ENCODE measurements at regions not wholly inside any gene's neighbourhood (a gene's known extent, or its start where the extent isn't known, plus 50 kb on each side); places are given as distances from the start of the nearest gene placed in this dataset.

- Mint-ChIP-seq H3K27ac (no peak overlapping the region), H3K36me3 (no peaks in the 10 kb centered on the region), H3K4me1 (no peaks in the 10 kb centered on the region), H3K9me3 (peaks cover 0 to 4% (median under 1%) of the 10 kb centered on the region in 6 donors), H3K27me3 (ENCODE audit: low read depth in 3 of 3) (peaks cover 0 to 2% (median 1%) of the 10 kb centered on the region in 3 donors), H3K4me3 (no peak overlapping the region)
- DNase-seq, result no peak
Observed at GRCh38 chr7:17626235-17626634, 314.1 kb downstream of the SNX13 start.

- no peaks in the 10 kb centered on the region for H3K4me1 Mint-ChIP-seq
- peaks cover 0 to 3% (median 0%) of the 10 kb centered on the region in 3 donors for H3K27me3 Mint-ChIP-seq (ENCODE audit: low read depth in 3 of 3)
- no peak overlapping the region for H3K4me3 Mint-ChIP-seq
- H3K27ac Mint-ChIP-seq, result no peak overlapping the region
- H3K36me3 Mint-ChIP-seq, result no peaks in the 10 kb centered on the region
- no peak for DNase-seq
- no peaks in the 10 kb centered on the region for H3K9me3 Mint-ChIP-seq
Observed at GRCh38 chr7:17631061-17631460, 309.2 kb downstream of the SNX13 start.

GRCh38 chr7:17632384-17632783, 307.9 kb downstream of the SNX13 start:
- DNase-seq, result no peak
- Mint-ChIP-seq H3K9me3 (no peaks in the 10 kb centered on the region), H3K27me3 (ENCODE audit: low read depth in 3 of 3) (peaks cover 0 to 2% (median 0%) of the 10 kb centered on the region in 3 donors), H3K36me3 (no peaks in the 10 kb centered on the region), H3K4me3 (no peak overlapping the region), H3K4me1 (no peaks in the 10 kb centered on the region), H3K27ac (no peak overlapping the region)

- Mint-ChIP-seq H3K4me1 (no peaks in the 10 kb centered on the region), H3K36me3 (no peaks in the 10 kb centered on the region), H3K4me3 (no peak overlapping the region), H3K9me3 (no peaks in the 10 kb centered on the region), H3K27me3 (ENCODE audit: low read depth in 3 of 3) (peaks cover 0 to 2% (median 2%) of the 10 kb centered on the region in 3 donors), H3K27ac (no peak overlapping the region)
- no peak for DNase-seq
Observed at GRCh38 chr7:17633067-17633466, 307.2 kb downstream of the SNX13 start.

GRCh38 chr7:17638727-17639126, 301.6 kb downstream of the SNX13 start:
- Mint-ChIP-seq H3K4me3 (no peak overlapping the region), H3K27ac (no peak overlapping the region), H3K9me3 (peaks cover 0 to 3% (median 0%) of the 10 kb centered on the region in 6 donors), H3K4me1 (no peaks in the 10 kb centered on the region), H3K27me3 (ENCODE audit: low read depth in 3 of 3) (peaks cover 2 to 4% (median 2%) of the 10 kb centered on the region in 3 donors), H3K36me3 (no peaks in the 10 kb centered on the region)
- DNase-seq, result no peak

GRCh38 chr7:17640730-17641377, 299.4 kb downstream of the SNX13 start:
- no peaks in the 10 kb centered on the region for H3K36me3 Mint-ChIP-seq
- peaks cover 2 to 4% (median 2%) of the 10 kb centered on the region in 3 donors for H3K27me3 Mint-ChIP-seq (ENCODE audit: low read depth in 3 of 3)
- H3K4me1 Mint-ChIP-seq, result no peaks in the 10 kb centered on the region
- peak in 1 of 3 donors; percentile 2 for DNase-seq
- H3K4me3 Mint-ChIP-seq, result no peak overlapping the region
- H3K9me3 Mint-ChIP-seq, result peaks cover 0 to 7% (median 0%) of the 10 kb centered on the region in 6 donors
- H3K27ac Mint-ChIP-seq, result no peak overlapping the region

GRCh38 chr7:17645500-17645899, 294.8 kb downstream of the SNX13 start:
- H3K27ac Mint-ChIP-seq, result no peak overlapping the region
- H3K4me3 Mint-ChIP-seq, result no peak overlapping the region
- H3K9me3 Mint-ChIP-seq, result peaks cover 0 to 7% (median 0%) of the 10 kb centered on the region in 6 donors
- H3K4me1 Mint-ChIP-seq, result no peaks in the 10 kb centered on the region
- H3K27me3 Mint-ChIP-seq (ENCODE audit: low read depth in 3 of 3), result peaks cover 0 to 5% (median 4%) of the 10 kb centered on the region in 3 donors
- no peak for DNase-seq
- no peaks in the 10 kb centered on the region for H3K36me3 Mint-ChIP-seq

GRCh38 chr7:17646253-17646956, 293.9 kb downstream of the SNX13 start:
- Mint-ChIP-seq H3K9me3 (peaks cover 0 to 7% (median 0%) of the 10 kb centered on the region in 6 donors), H3K36me3 (no peaks in the 10 kb centered on the region), H3K27ac (no peak overlapping the region)

GRCh38 chr7:17651341-17651740, 289.0 kb downstream of the SNX13 start:
- Mint-ChIP-seq H3K9me3 (no peaks in the 10 kb centered on the region), H3K4me1 (no peaks in the 10 kb centered on the region), H3K4me3 (no peak overlapping the region), H3K36me3 (no peaks in the 10 kb centered on the region), H3K27ac (no peak overlapping the region), H3K27me3 (ENCODE audit: low read depth in 3 of 3) (peaks cover 0 to 7% (median 4%) of the 10 kb centered on the region in 3 donors)
- no peak for DNase-seq

More at GRCh38 chr7:17646253-17646956, 293.9 kb downstream of the SNX13 start:
- Mint-ChIP-seq H3K27me3 (ENCODE audit: low read depth in 3 of 3) (peaks cover 0 to 5% (median 4%) of the 10 kb centered on the region in 3 donors), H3K4me1 (no peaks in the 10 kb centered on the region), H3K4me3 (no peak overlapping the region)
- no peak for DNase-seq

- peaks cover 0 to 7% (median 0%) of the 10 kb centered on the region in 3 donors for H3K27me3 Mint-ChIP-seq (ENCODE audit: low read depth in 3 of 3)
- no peak overlapping the region for H3K27ac Mint-ChIP-seq
- no peaks in the 10 kb centered on the region for H3K4me1 Mint-ChIP-seq
- H3K36me3 Mint-ChIP-seq, result no peaks in the 10 kb centered on the region
- DNase-seq, result no peak
- no peaks in the 10 kb centered on the region for H3K9me3 Mint-ChIP-seq
- H3K4me3 Mint-ChIP-seq, result no peak overlapping the region
Observed at GRCh38 chr7:17651863-17652385, 288.4 kb downstream of the SNX13 start.

GRCh38 chr7:17654940-17655339, 285.4 kb downstream of the SNX13 start:
- Mint-ChIP-seq H3K4me3 (no peak overlapping the region), H3K4me1 (no peaks in the 10 kb centered on the region), H3K36me3 (no peaks in the 10 kb centered on the region), H3K27ac (no peak overlapping the region), H3K27me3 (ENCODE audit: low read depth in 3 of 3) (peaks cover 0 to 7% (median 0%) of the 10 kb centered on the region in 3 donors), H3K9me3 (peaks cover 0 to 2% (median 0%) of the 10 kb centered on the region in 6 donors)
- no peak for DNase-seq

GRCh38 chr7:17659126-17659525, 281.2 kb downstream of the SNX13 start:
- H3K27me3 Mint-ChIP-seq (ENCODE audit: low read depth in 3 of 3), result peaks cover 1 to 11% (median 2%) of the 10 kb centered on the region in 3 donors
- no peaks in the 10 kb centered on the region for H3K36me3 Mint-ChIP-seq
- H3K4me1 Mint-ChIP-seq, result no peaks in the 10 kb centered on the region
- H3K4me3 Mint-ChIP-seq, result no peak overlapping the region
- H3K9me3 Mint-ChIP-seq, result peaks cover 0 to 4% (median 0%) of the 10 kb centered on the region in 6 donors
- H3K27ac Mint-ChIP-seq, result no peak overlapping the region
- no peak for DNase-seq

GRCh38 chr7:17660116-17660515, 280.2 kb downstream of the SNX13 start:
- Mint-ChIP-seq H3K4me1 (no peaks in the 10 kb centered on the region), H3K27me3 (ENCODE audit: low read depth in 3 of 3) (peaks cover 1 to 8% (median 2%) of the 10 kb centered on the region in 3 donors), H3K4me3 (no peak overlapping the region), H3K9me3 (peaks cover 0 to 4% (median 0%) of the 10 kb centered on the region in 6 donors), H3K36me3 (no peaks in the 10 kb centered on the region), H3K27ac (no peak overlapping the region)
- no peak for DNase-seq

GRCh38 chr7:17661982-17662585, 278.2 kb downstream of the SNX13 start:
- no peak overlapping the region for H3K27ac Mint-ChIP-seq

More at GRCh38 chr7:17661982-17662585, 278.2 kb downstream of the SNX13 start:
- Mint-ChIP-seq H3K36me3 (no peaks in the 10 kb centered on the region), H3K4me3 (no peak overlapping the region), H3K9me3 (peaks cover 0 to 4% (median 0%) of the 10 kb centered on the region in 6 donors), H3K27me3 (ENCODE audit: low read depth in 3 of 3) (peaks cover 1 to 4% (median 2%) of the 10 kb centered on the region in 3 donors), H3K4me1 (no peaks in the 10 kb centered on the region)
- no peak for DNase-seq

All from immature natural killer cell (primary cell).